T-helper 1 cell (primary cell): ENCODE measurements at regions not wholly inside any gene's neighbourhood (a gene's known extent, or its start where the extent isn't known, plus 50 kb on each side); places are given as distances from the start of the nearest gene placed in this dataset.

Experiments
- DNase-seq, 5 donors: peaks; one replicate each; pipeline ENCODE4 v3.0.0-alpha.2; 2012 to 2020

GRCh38 chr11:30089921-30090320 lies 73.1 kb upstream of the KCNA4 start:
- no peak for DNase-seq

- no peak for DNase-seq
Observed at GRCh38 chr11:30091246-30091645, 74.4 kb upstream of the KCNA4 start.

- no peak for DNase-seq
Observed at GRCh38 chr11:30091737-30092136, 74.9 kb upstream of the KCNA4 start.

GRCh38 chr11:30092518-30092917 lies 75.7 kb upstream of the KCNA4 start:
- DNase-seq: no peak

GRCh38 chr11:30100495-30100894 lies 83.7 kb upstream of the KCNA4 start:
- no peak for DNase-seq

- no peak for DNase-seq
Observed at GRCh38 chr11:30106222-30107181, 89.7 kb upstream of the KCNA4 start.

- no peak for DNase-seq
Observed at GRCh38 chr11:30107899-30108298, 91.1 kb upstream of the KCNA4 start.

GRCh38 chr11:30109774-30110173 lies 92.9 kb upstream of the KCNA4 start:
- DNase-seq: no peak

GRCh38 chr11:30110691-30111090 lies 93.9 kb upstream of the KCNA4 start:
- DNase-seq: no peak

- no peak for DNase-seq
Observed at GRCh38 chr11:30111786-30112185, 95.0 kb upstream of the KCNA4 start.

GRCh38 chr11:30113326-30113898 lies 96.6 kb upstream of the KCNA4 start:
- DNase-seq: no peak

- DNase-seq: no peak
Observed at GRCh38 chr11:30116512-30116911, 99.7 kb upstream of the KCNA4 start.

GRCh38 chr11:30120045-30120589 lies 103.3 kb upstream of the KCNA4 start:
- DNase-seq: no peak

GRCh38 chr11:30125456-30125855 lies 105.4 kb upstream of the FSHB start:
- DNase-seq: no peak

GRCh38 chr11:30128269-30128932 lies 102.4 kb upstream of the FSHB start:
- DNase-seq: no peak

- no peak for DNase-seq
Observed at GRCh38 chr11:30131535-30131934, 99.3 kb upstream of the FSHB start.

- DNase-seq: no peak
Observed at GRCh38 chr11:30133281-30133680, 97.5 kb upstream of the FSHB start.

GRCh38 chr11:30143098-30143705 lies 87.6 kb upstream of the FSHB start:
- DNase-seq: peak in 1 of 5 donors; percentile 4

GRCh38 chr11:30147293-30147692 lies 83.5 kb upstream of the FSHB start:
- DNase-seq: no peak

GRCh38 chr11:30149998-30150397 lies 80.8 kb upstream of the FSHB start:
- no peak for DNase-seq

- DNase-seq: no peak
Observed at GRCh38 chr11:30150425-30150824, 80.4 kb upstream of the FSHB start.

- no peak for DNase-seq
Observed at GRCh38 chr11:30153008-30153407, 77.8 kb upstream of the FSHB start.

GRCh38 chr11:30155428-30155827 lies 75.4 kb upstream of the FSHB start:
- no peak for DNase-seq
